ENCODE measurements at regions not wholly inside any gene's neighbourhood (a gene's known extent, or its start where the extent isn't known, plus 50 kb on each side); places are given as distances from the start of the nearest gene placed in this dataset.

GRCh38 chr4:184574861-184575260 lies 74.4 kb downstream of the CASP3 start:
- TF ChIP-seq CEBPB (IDR thresholded peaks at IDR 0.05): no peak
- no peak for TF ChIP-seq REST (IDR thresholded peaks at IDR 0.05; ENCODE audit: low read depth)
- TF ChIP-seq TEAD4 (IDR thresholded peaks at IDR 0.05): no peak
- no peak for TF ChIP-seq ZBTB7A (IDR thresholded peaks at IDR 0.05; ENCODE audit: low read depth)
- TF ChIP-seq YY1 (IDR thresholded peaks at IDR 0.05; ENCODE audit: low read depth): no peak
- no peak for TF ChIP-seq NFIC (IDR thresholded peaks at IDR 0.05)
- TF ChIP-seq RAD21 (IDR thresholded peaks at IDR 0.05; ENCODE audit: low read depth): no peak
- TF ChIP-seq MAX (IDR thresholded peaks at IDR 0.05): no peak
- no peak for TF ChIP-seq EP300 (IDR thresholded peaks at IDR 0.05; ENCODE audit: borderline replicate concordance)
- no peak for TF ChIP-seq TCF12 (IDR thresholded peaks at IDR 0.05; ENCODE audit: low read depth)
- no peak for TF ChIP-seq FOXM1 (IDR thresholded peaks at IDR 0.05; ENCODE audit: borderline replicate concordance, low read depth)
